Thyroid gland (tissue), 4 donors: ENCODE measurements at regions not wholly inside any gene's neighbourhood (a gene's known extent, or its start where the extent isn't known, plus 50 kb on each side); places are given as distances from the start of the nearest gene placed in this dataset.
A peak's percentile ranks its signal among the peaks of the same experiment; 100 is the strongest.
"Not testable (repeated sequence)": the region's sequence is repeated elsewhere in the genome, so short reads cannot be mapped to it uniquely, and the experiment has no call there.

Experiments
- DNase-seq, 2 donors: peaks; one replicate each; pipeline ENCODE4 v3.0.0-alpha.2; 2019
- H3K27ac ChIP-seq, 3 donors: fragments of 200-600 bp; sonication (generic); 1 replicate in 2 of 3; 2 replicates in 1 of 3; pipeline ENCODE4 v1.5.1; 2016 to 2019; ENCODE audit warnings: mild to moderate bottlenecking in 1 of 3, moderate library complexity in 1 of 3
- H3K27me3 ChIP-seq: fragments of 200-600 bp; sonication (generic); one replicate; pipeline ENCODE4 v1.5.1; 2019
- H3K36me3 ChIP-seq, 2 donors: fragments of 200-600 bp; sonication (generic); one replicate each; pipeline ENCODE4 v1.5.1; 2016 to 2019
- H3K4me1 ChIP-seq, 2 donors: fragments of 200-600 bp; sonication (generic); one replicate each; pipeline ENCODE4 v1.5.1; 2017 to 2019
- H3K4me3 ChIP-seq, 3 donors: fragments of 200-600 bp; sonication (generic); replicated peaks in 1 of 3; 1 replicate in 2 of 3; 2 replicates in 1 of 3; pipeline ENCODE4 v1.5.1; 2016; ENCODE audit warnings: mild to moderate bottlenecking in 1 of 3
- H3K9me3 ChIP-seq: fragments of 200-600 bp; sonication (generic); one replicate; pipeline ENCODE4 v1.5.1; 2017
- POLR2A ChIP-seq, 2 donors: fragments of 450-650 bp; IDR thresholded peaks; one replicate each; pipeline ENCODE4 v1.6.1; 2017; ENCODE audit warnings: antibody characterized with exemption in 2 of 2, mild to moderate bottlenecking in 2 of 2, moderate library complexity in 1 of 2
- WGBS, 2 donors: methylation state at CpG; one replicate each; pipeline ENCODE4 v1.1.5; 2017; 5-methylcytosine and 5-hydroxymethylcytosine counted together
- intact Hi-C: fragments of 100-400 bp; cut with DNase I; formaldehyde crosslinking; loops from one replicate; pipeline ENCODE4 v1.15.1; 2023
- TF ChIP-seq, protein P1 (sequence below), 6 experiments: fragments of 200-600 bp in 3 of 6; fragments of 450-650 bp in 3 of 6; sonication (generic) in 3 of 6; IDR thresholded peaks; one replicate each; pipeline ENCODE4 v1.5.1; 2016 to 2019; ENCODE audit warnings: antibody characterized with exemption in 6 of 6, mild to moderate bottlenecking in 2 of 6, inconsistent platforms in 1 of 6, moderate library complexity in 1 of 6

GRCh38 chrX:65587616-65588526, 53.3 kb upstream of the LAS1L start:
- H3K9me3 ChIP-seq: no peaks in the 10 kb centered on the region
- no peaks in the 10 kb centered on the region for H3K27me3 ChIP-seq
- 2 to 19% methylated on average over 2 to 9 of the region's 10 CpGs for WGBS, 2 donors
- H3K4me3 ChIP-seq: no peak overlapping the region
- H3K36me3 ChIP-seq: no peaks in the 10 kb centered on the region
- TF ChIP-seq, protein P1, sequence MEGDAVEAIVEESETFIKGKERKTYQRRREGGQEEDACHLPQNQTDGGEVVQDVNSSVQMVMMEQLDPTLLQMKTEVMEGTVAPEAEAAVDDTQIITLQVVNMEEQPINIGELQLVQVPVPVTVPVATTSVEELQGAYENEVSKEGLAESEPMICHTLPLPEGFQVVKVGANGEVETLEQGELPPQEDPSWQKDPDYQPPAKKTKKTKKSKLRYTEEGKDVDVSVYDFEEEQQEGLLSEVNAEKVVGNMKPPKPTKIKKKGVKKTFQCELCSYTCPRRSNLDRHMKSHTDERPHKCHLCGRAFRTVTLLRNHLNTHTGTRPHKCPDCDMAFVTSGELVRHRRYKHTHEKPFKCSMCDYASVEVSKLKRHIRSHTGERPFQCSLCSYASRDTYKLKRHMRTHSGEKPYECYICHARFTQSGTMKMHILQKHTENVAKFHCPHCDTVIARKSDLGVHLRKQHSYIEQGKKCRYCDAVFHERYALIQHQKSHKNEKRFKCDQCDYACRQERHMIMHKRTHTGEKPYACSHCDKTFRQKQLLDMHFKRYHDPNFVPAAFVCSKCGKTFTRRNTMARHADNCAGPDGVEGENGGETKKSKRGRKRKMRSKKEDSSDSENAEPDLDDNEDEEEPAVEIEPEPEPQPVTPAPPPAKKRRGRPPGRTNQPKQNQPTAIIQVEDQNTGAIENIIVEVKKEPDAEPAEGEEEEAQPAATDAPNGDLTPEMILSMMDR (IDR thresholded peaks at IDR 0.05): no peak
- no peak for TF ChIP-seq POLR2A (IDR thresholded peaks at IDR 0.05)
- peak; percentile 77 to 81 for DNase-seq
- H3K4me1 ChIP-seq: peaks cover 0 to 25% of the 10 kb centered on the region in 2 donors
- intact Hi-C loops: no loop called here
- H3K27ac ChIP-seq: peak overlapping the region in 2 of 3 donors; percentile 5 to 8

DNA sequence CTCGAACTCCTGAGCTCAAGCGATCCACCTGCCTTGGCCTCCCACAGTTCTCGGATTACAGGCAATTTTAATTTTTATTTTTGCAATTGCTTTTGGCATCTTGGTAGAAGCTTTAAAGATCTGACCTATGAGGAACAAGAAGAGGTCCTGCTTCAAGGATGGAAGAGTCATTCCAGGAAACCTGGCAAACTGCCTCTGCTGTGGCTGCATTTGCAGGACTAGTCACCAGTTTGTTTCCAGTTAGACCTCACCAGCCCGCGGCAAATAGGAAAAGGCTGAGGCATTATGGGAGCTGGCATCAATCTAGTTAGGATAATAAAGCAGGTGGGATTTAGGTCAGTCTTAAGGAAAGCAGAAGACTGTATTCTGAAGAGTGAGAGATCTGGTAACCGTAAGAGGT, 51.9 kb upstream of the LAS1L start:
- peak; percentile 51 to 57 for DNase-seq
- Histone ChIP-seq H3K36me3 (no peaks in the 10 kb centered on the region), H3K4me3 (no peak overlapping the region), H3K27me3 (no peaks in the 10 kb centered on the region), H3K9me3 (no peaks in the 10 kb centered on the region), H3K4me1 (peaks cover 0 to 25% of the 10 kb centered on the region in 2 donors), H3K27ac (no peak overlapping the region)
- intact Hi-C loops: no loop called here
- TF ChIP-seq, protein P1 (IDR thresholded peaks at IDR 0.05): no peak
- TF ChIP-seq POLR2A (IDR thresholded peaks at IDR 0.05): no peak
- WGBS, 2 donors: 55 to 59% methylated on average over 6 of the region's 6 CpGs

DNA sequence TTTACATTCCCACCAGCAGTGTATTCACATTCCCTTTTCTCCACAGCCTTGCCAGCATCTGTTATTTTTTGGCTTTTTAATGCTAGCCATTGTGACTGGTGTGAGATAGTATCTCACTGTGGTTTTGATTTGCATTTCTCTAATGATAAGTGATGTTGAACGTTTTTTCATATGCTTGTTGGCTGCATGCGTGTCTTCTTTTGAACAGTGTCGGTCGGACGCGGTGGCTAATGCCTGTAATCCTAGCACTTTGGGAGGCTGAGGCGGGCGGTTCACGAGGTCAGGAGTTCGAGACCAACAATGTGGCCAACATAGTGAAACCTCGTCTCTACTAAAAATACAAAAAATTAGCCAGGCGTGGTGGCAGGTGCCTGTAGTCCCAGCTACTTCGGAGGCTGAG, 50.6 kb upstream of the LAS1L start:
- intact Hi-C loops, H3K36me3 ChIP-seq, H3K27ac ChIP-seq, DNase-seq, H3K9me3 ChIP-seq, H3K27me3 ChIP-seq, H3K4me3 ChIP-seq: not testable (repeated sequence)
- 86 to 88% methylated on average over 13 of the region's 13 CpGs for WGBS, 2 donors
- peaks cover 0 to 25% of the 10 kb centered on the region in 2 donors for H3K4me1 ChIP-seq
